Ascending aorta (tissue), 2 donors: ENCODE measurements at regions not wholly inside any gene's neighbourhood (a gene's known extent, or its start where the extent isn't known, plus 50 kb on each side); places are given as distances from the start of the nearest gene placed in this dataset.

Experiments used
- DNase-seq, 2 donors: peaks; one replicate each; pipeline ENCODE4 v3.0.0-alpha.2; 2019; ENCODE audit warnings: low spot score in 2 of 2
- H3K27ac ChIP-seq, 2 donors: fragments of 200-600 bp; sonication (generic); one replicate each; pipeline ENCODE4 v1.5.1; 2016 to 2017; ENCODE audit warnings: mild to moderate bottlenecking in 1 of 2
- H3K27me3 ChIP-seq: fragments of 200-600 bp; sonication (generic); one replicate; pipeline ENCODE4 v1.5.1; 2017
- H3K36me3 ChIP-seq, 2 donors: fragments of 200-600 bp; sonication (generic); one replicate each; pipeline ENCODE4 v1.5.1; 2016
- H3K4me1 ChIP-seq, 2 donors: fragments of 200-600 bp; sonication (generic); one replicate each; pipeline ENCODE4 v1.5.1; 2016 to 2017; ENCODE audit warnings: mild to moderate bottlenecking in 1 of 2
- H3K4me3 ChIP-seq, 2 donors: fragments of 200-600 bp; sonication (generic); one replicate each; pipeline ENCODE4 v1.5.1; 2016 to 2017; ENCODE audit warnings: mild to moderate bottlenecking in 1 of 2
- H3K9me3 ChIP-seq, 2 donors: fragments of 200-600 bp; sonication (generic); one replicate each; pipeline ENCODE4 v1.5.1; 2016
- CTCF ChIP-seq, 3 experiments: fragments of 200-600 bp in 2 of 3; fragments of 450-650 bp in 1 of 3; sonication (generic) in 2 of 3; IDR thresholded peaks; one replicate each; pipeline ENCODE4 v1.5.1; 2016 to 2019; ENCODE audit warnings: antibody characterized with exemption in 3 of 3, mild to moderate bottlenecking in 1 of 3, moderate library complexity in 1 of 3
- intact Hi-C: fragments of 100-400 bp; cut with DNase I; formaldehyde crosslinking; loops from one replicate; pipeline ENCODE4 v1.15.1; 2023

GRCh38 chr4:126850286-126850685, 782.5 kb upstream of the INTU start:
- Histone ChIP-seq H3K4me3 (no peak overlapping the region), H3K27ac (no peak overlapping the region), H3K36me3 (no peaks in the 10 kb centered on the region), H3K9me3 (no peaks in the 10 kb centered on the region), H3K4me1 (no peaks in the 10 kb centered on the region), H3K27me3 (no peaks in the 10 kb centered on the region)
- DNase-seq: no peak
- TF ChIP-seq CTCF (IDR thresholded peaks at IDR 0.05): no peak
- intact Hi-C loops: no loop called here

- intact Hi-C loops: no loop called here
- Histone ChIP-seq H3K36me3 (no peaks in the 10 kb centered on the region), H3K27me3 (no peaks in the 10 kb centered on the region), H3K9me3 (no peaks in the 10 kb centered on the region), H3K4me1 (no peaks in the 10 kb centered on the region), H3K4me3 (no peak overlapping the region), H3K27ac (no peak overlapping the region)
- no peak for DNase-seq
- no peak for TF ChIP-seq CTCF (IDR thresholded peaks at IDR 0.05)
These were observed 781.4 kb upstream of the INTU start for GRCh38 chr4:126851391-126851790.

DNA sequence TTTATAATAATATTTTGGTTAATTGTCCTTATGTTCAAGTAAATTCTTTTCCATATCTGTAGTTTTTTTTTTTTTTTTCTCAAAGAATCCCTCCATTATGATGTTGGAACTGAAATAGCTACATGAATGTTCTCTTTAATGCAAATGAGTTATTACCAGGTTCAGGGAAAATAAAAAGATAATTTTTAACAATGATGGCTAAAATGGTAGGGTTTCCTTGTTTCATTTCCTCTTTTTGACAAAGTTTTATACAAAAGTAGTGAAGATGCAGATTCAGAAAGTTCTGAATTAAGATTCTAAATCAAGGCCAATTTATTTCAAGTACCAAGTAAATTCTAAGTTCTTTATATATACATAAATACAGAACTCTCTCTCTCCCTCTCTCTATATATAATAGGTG, 779.0 kb upstream of the INTU start:
- H3K27ac ChIP-seq: no peak overlapping the region
- H3K36me3 ChIP-seq: no peaks in the 10 kb centered on the region
- TF ChIP-seq CTCF (IDR thresholded peaks at IDR 0.05): no peak
- no peaks in the 10 kb centered on the region for H3K9me3 ChIP-seq
- H3K4me3 ChIP-seq: no peak overlapping the region
- H3K27me3 ChIP-seq: no peaks in the 10 kb centered on the region
- no peak for DNase-seq
- intact Hi-C loops: no loop called here
- no peaks in the 10 kb centered on the region for H3K4me1 ChIP-seq

DNA sequence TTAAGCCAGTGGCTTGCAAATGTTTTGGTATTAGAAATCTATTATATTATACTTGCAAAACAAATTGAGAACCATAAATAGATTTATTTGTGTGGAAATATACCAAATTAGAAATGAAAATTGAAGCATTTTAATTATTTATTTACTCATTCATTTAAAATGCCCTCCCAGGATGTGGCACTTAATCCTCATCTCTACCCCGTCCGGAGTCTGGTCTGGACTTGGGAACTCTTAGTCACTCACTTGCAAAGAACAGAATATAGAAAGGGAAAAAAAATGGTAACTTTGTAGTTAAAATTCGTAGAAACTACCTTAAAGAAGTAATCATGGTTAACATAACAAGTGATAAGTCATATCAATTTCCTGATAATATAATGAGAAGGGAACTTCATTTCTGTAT, 775.9 kb upstream of the INTU start:
- H3K27me3 ChIP-seq: no peaks in the 10 kb centered on the region
- no peak for DNase-seq
- intact Hi-C loops: no loop called here
- no peaks in the 10 kb centered on the region for H3K4me1 ChIP-seq
- TF ChIP-seq CTCF (IDR thresholded peaks at IDR 0.05): no peak
- H3K9me3 ChIP-seq: no peaks in the 10 kb centered on the region
- no peak overlapping the region for H3K27ac ChIP-seq
- no peaks in the 10 kb centered on the region for H3K36me3 ChIP-seq
- H3K4me3 ChIP-seq: no peak overlapping the region

- TF ChIP-seq CTCF (IDR thresholded peaks at IDR 0.05): no peak
- no peak overlapping the region for H3K4me3 ChIP-seq
- intact Hi-C loops: no loop called here
These were observed 773.4 kb upstream of the INTU start for GRCh38 chr4:126859314-126859713.

GRCh38 chr4:126859872-126860271, 772.9 kb upstream of the INTU start:
- TF ChIP-seq CTCF (IDR thresholded peaks at IDR 0.05): no peak
- no peak overlapping the region for H3K4me3 ChIP-seq
- no peak for DNase-seq
- no peak overlapping the region for H3K27ac ChIP-seq
- no peaks in the 10 kb centered on the region for H3K27me3 ChIP-seq
- H3K4me1 ChIP-seq: no peaks in the 10 kb centered on the region
- H3K9me3 ChIP-seq: peaks cover 0 to 2% of the 10 kb centered on the region in 2 donors
- intact Hi-C loops: no loop called here
- no peaks in the 10 kb centered on the region for H3K36me3 ChIP-seq

More at GRCh38 chr4:126859314-126859713, 773.4 kb upstream of the INTU start:
- no peaks in the 10 kb centered on the region for H3K4me1 ChIP-seq
- DNase-seq: no peak
- no peaks in the 10 kb centered on the region for H3K27me3 ChIP-seq
- no peak overlapping the region for H3K27ac ChIP-seq
- no peaks in the 10 kb centered on the region for H3K9me3 ChIP-seq
- H3K36me3 ChIP-seq: no peaks in the 10 kb centered on the region
